OCI-LY1 (cell line): ENCODE measurements at regions not wholly inside any gene's neighbourhood (a gene's known extent, or its start where the extent isn't known, plus 50 kb on each side); places are given as distances from the start of the nearest gene placed in this dataset.

Source experiments
- H2AFZ ChIP-seq: fragments of 200-600 bp; sonication (generic), shearing (Covaris generic); 2 replicates; pipeline ENCODE4 v1.6.0; 2014; ENCODE audit warnings: antibody characterized with exemption, mild to moderate bottlenecking, low read length
- H3F3A ChIP-seq: fragments of 200-600 bp; sonication (generic), shearing (Covaris generic); 2 replicates; pipeline ENCODE4 v1.6.0; 2014; ENCODE audit warnings: mild to moderate bottlenecking, antibody characterized with exemption, low read length, moderate library complexity; ENCODE audit not compliant: insufficient read depth
- H3K27ac ChIP-seq: fragments of 200-600 bp; sonication (generic); 2 replicates; pipeline ENCODE4 v1.5.1; 2014; ENCODE audit warnings: low read length, mixed run types, mild to moderate bottlenecking, low read depth; ENCODE audit not compliant: poor library complexity, severe bottlenecking
- H3K27me3 ChIP-seq: fragments of 200-600 bp; sonication (generic); 2 replicates; pipeline ENCODE4 v1.6.0; 2014; ENCODE audit warnings: antibody characterized with exemption, mild to moderate bottlenecking, low read length, moderate library complexity; ENCODE audit not compliant: insufficient read depth
- H3K36me3 ChIP-seq: fragments of 200-600 bp; sonication (generic); 2 replicates; pipeline ENCODE4 v1.6.1; 2014; ENCODE audit warnings: mild to moderate bottlenecking, antibody characterized with exemption, low read length, moderate library complexity, mixed read lengths; ENCODE audit not compliant: insufficient read depth
- H3K4me1 ChIP-seq: fragments of 200-600 bp; sonication (generic); 2 replicates; pipeline ENCODE4 v1.5.1; 2014; ENCODE audit warnings: mild to moderate bottlenecking, low read length, moderate library complexity; ENCODE audit not compliant: insufficient read depth, severe bottlenecking
- H3K4me2 ChIP-seq: fragments of 200-600 bp; sonication (generic), shearing (Covaris generic); 2 replicates; pipeline ENCODE4 v1.6.1; 2014; ENCODE audit warnings: low read length
- H3K4me3 ChIP-seq: fragments of 200-600 bp; sonication (generic); 2 replicates; pipeline ENCODE4 v1.5.1; 2014; ENCODE audit warnings: low read length, low read depth, mild to moderate bottlenecking, mixed read lengths; ENCODE audit not compliant: poor library complexity, severe bottlenecking
- H3K79me2 ChIP-seq: fragments of 200-600 bp; shearing (Covaris generic); 2 replicates; pipeline ENCODE4 v1.6.1; 2016; ENCODE audit warnings: mixed run types, low read length, mixed read lengths; ENCODE audit not compliant: insufficient read depth
- H3K9ac ChIP-seq: fragments of 200-600 bp; sonication (generic), shearing (Covaris generic); 2 replicates; pipeline ENCODE4 v1.6.1; 2014; ENCODE audit warnings: mild to moderate bottlenecking, low read length, mixed read lengths
- H3K9me2 ChIP-seq: fragments of 200-600 bp; sonication (generic), shearing (Covaris generic); 2 replicates; pipeline ENCODE4 v1.6.1; 2014; ENCODE audit warnings: low read depth, mild to moderate bottlenecking, low read length, mixed read lengths
- H3K9me3 ChIP-seq: fragments of 200-600 bp; shearing (Covaris generic); 2 replicates; pipeline ENCODE4 v1.6.1; 2014; ENCODE audit warnings: low read length, mixed read lengths
- H4K20me1 ChIP-seq: fragments of 200-600 bp; sonication (generic), shearing (Covaris generic); 2 replicates; pipeline ENCODE4 v1.6.0; 2016; ENCODE audit warnings: mild to moderate bottlenecking, low read length; ENCODE audit not compliant: insufficient read depth
- CTCF ChIP-seq: fragments of 200-600 bp; sonication (generic), shearing (Covaris generic); IDR thresholded peaks from 2 replicates; pipeline ENCODE4 v1.5.1; 2017; ENCODE audit warnings: mild to moderate bottlenecking, antibody characterized with exemption, low read length, moderate library complexity, mixed read lengths
- EZH2 ChIP-seq: fragments of 200-600 bp; sonication (generic), shearing (Covaris generic); IDR thresholded peaks from 2 replicates; pipeline ENCODE4 v1.8.0; 2017; ENCODE audit warnings: borderline replicate concordance, mixed run types, mild to moderate bottlenecking, antibody characterized with exemption, low read length, moderate library complexity, mixed read lengths

GRCh38 chr4:156495091-156495490, 476.5 kb downstream of the PDGFC start:
- H3K9me3 ChIP-seq, result no peaks in the 10 kb centered on the region
- no peak overlapping the region for H3K4me2 ChIP-seq
- H3K9ac ChIP-seq, result no peak overlapping the region
- H2AFZ ChIP-seq, result no peak overlapping the region
- TF ChIP-seq EZH2 (no peak), CTCF (no peak)
- no peaks in the 10 kb centered on the region for H3K79me2 ChIP-seq
- no peaks in the 10 kb centered on the region for H3K36me3 ChIP-seq
- no peaks in the 10 kb centered on the region for H3K9me2 ChIP-seq
- H3K27me3 ChIP-seq, result no peaks in the 10 kb centered on the region
- H4K20me1 ChIP-seq, result no peaks in the 10 kb centered on the region
- no peaks in the 10 kb centered on the region for H3K4me1 ChIP-seq
- H3F3A ChIP-seq, result no peaks in the 10 kb centered on the region
- H3K4me3 ChIP-seq, result no peak overlapping the region
- no peak overlapping the region for H3K27ac ChIP-seq

- no peaks in the 10 kb centered on the region for H3K36me3 ChIP-seq
- H3K4me2 ChIP-seq, result no peak overlapping the region
- H3K9ac ChIP-seq, result no peak overlapping the region
Measured at GRCh38 chr4:156493858-156494257, 477.7 kb downstream of the PDGFC start.

GRCh38 chr4:156487107-156487506, 484.5 kb downstream of the PDGFC start:
- Histone ChIP-seq H3K9me2 (no peaks in the 10 kb centered on the region), H4K20me1 (no peaks in the 10 kb centered on the region), H3K9ac (no peak overlapping the region), H3F3A (no peaks in the 10 kb centered on the region), H3K27ac (no peak overlapping the region), H3K36me3 (no peaks in the 10 kb centered on the region), H3K4me1 (no peaks in the 10 kb centered on the region), H3K4me2 (no peak overlapping the region), H2AFZ (no peak overlapping the region), H3K27me3 (no peaks in the 10 kb centered on the region), H3K4me3 (no peak overlapping the region), H3K79me2 (no peaks in the 10 kb centered on the region), H3K9me3 (no peaks in the 10 kb centered on the region)
- no peak for TF ChIP-seq CTCF
- TF ChIP-seq EZH2, result no peak

More at GRCh38 chr4:156493858-156494257, 477.7 kb downstream of the PDGFC start:
- Histone ChIP-seq H3K9me3 (no peaks in the 10 kb centered on the region), H2AFZ (no peak overlapping the region), H3F3A (no peaks in the 10 kb centered on the region), H3K4me1 (no peaks in the 10 kb centered on the region), H3K79me2 (no peaks in the 10 kb centered on the region), H3K9me2 (no peaks in the 10 kb centered on the region), H3K27ac (no peak overlapping the region), H3K27me3 (no peaks in the 10 kb centered on the region), H3K4me3 (no peak overlapping the region), H4K20me1 (no peaks in the 10 kb centered on the region)
- TF ChIP-seq EZH2, result no peak
- TF ChIP-seq CTCF, result no peak
